SK-N-SH (cell line): ENCODE measurements at regions not wholly inside any gene's neighbourhood (a gene's known extent, or its start where the extent isn't known, plus 50 kb on each side); places are given as distances from the start of the nearest gene placed in this dataset.

Experiments used
- EP300 ChIP-seq, 2 experiments: IDR thresholded peaks; 2 replicates each; pipeline versions ENCODE4 v1.4.0 to v1.6.1; 2012; ENCODE audit warnings: borderline replicate concordance in 1 of 2, low read depth in 1 of 2, low read length in 1 of 2
- EZH2phosphoT487 ChIP-seq: fragments of 200-600 bp; sonication (generic); IDR thresholded peaks from 2 replicates; pipeline ENCODE4 v1.6.1; 2017; ENCODE audit warnings: low read depth, mixed run types, mild to moderate bottlenecking, antibody characterized with exemption, moderate library complexity, borderline replicate concordance
- FOXJ3 ChIP-seq: sonication (generic); formaldehyde crosslinking; IDR thresholded peaks from 2 replicates; pipeline ENCODE4 v1.5.1; 2020; ENCODE audit warnings: mild to moderate bottlenecking, missing genetic modification reagents
- FOXM1 ChIP-seq: IDR thresholded peaks from 2 replicates; pipeline ENCODE4 v1.4.0; 2012; ENCODE audit warnings: low read depth, mild to moderate bottlenecking
- MEF2A ChIP-seq: IDR thresholded peaks from 2 replicates; pipeline ENCODE4 v1.4.0; 2012; ENCODE audit warnings: low read depth, borderline replicate concordance
- MXI1 ChIP-seq: IDR thresholded peaks from 2 replicates; pipeline ENCODE4 v1.6.1; 2012; ENCODE audit warnings: mild to moderate bottlenecking, low read depth, low read length, improper control_type of control experiment
- POLR2AphosphoS5 ChIP-seq: IDR thresholded peaks from 2 replicates; pipeline ENCODE4 v1.6.1; 2012; ENCODE audit warnings: low read depth, low read length
- RAD21 ChIP-seq: IDR thresholded peaks from 2 replicates; pipeline ENCODE4 v1.6.1; 2012; ENCODE audit warnings: mild to moderate bottlenecking, low read length
- RFX5 ChIP-seq: IDR thresholded peaks from 2 replicates; pipeline ENCODE4 v1.6.1; 2012; ENCODE audit warnings: mild to moderate bottlenecking, improper control_type of control experiment, low read length
- TEAD4 ChIP-seq: IDR thresholded peaks from 2 replicates; pipeline ENCODE4 v1.4.0; 2012; ENCODE audit warnings: mild to moderate bottlenecking, borderline replicate concordance; ENCODE audit not compliant: insufficient read depth
- TF ChIP-seq, protein P1 (sequence below): IDR thresholded peaks from 2 replicates; pipeline ENCODE4; 2012
- TF ChIP-seq, protein P2 (sequence below): fragments of 200-600 bp; sonication (generic); IDR thresholded peaks from 2 replicates; pipeline ENCODE4 v1.6.1; 2017; ENCODE audit warnings: antibody characterized with exemption, mild to moderate bottlenecking, moderate library complexity
- TF ChIP-seq, protein P3 (sequence below): IDR thresholded peaks from 2 replicates; pipeline ENCODE4 v1.4.0; 2012; ENCODE audit warnings: low read depth, borderline replicate concordance
- TF ChIP-seq, protein P4 (sequence below): fragments of 150-350 bp; IDR thresholded peaks from 2 replicates; pipeline ENCODE4 v1.6.1; 2017; ENCODE audit warnings: antibody characterized with exemption, low read length, low read depth, borderline replicate concordance

GRCh38 chr4:45302828-45303227 lies 576.5 kb upstream of the GNPDA2 start:
- TF ChIP-seq, protein P1, sequence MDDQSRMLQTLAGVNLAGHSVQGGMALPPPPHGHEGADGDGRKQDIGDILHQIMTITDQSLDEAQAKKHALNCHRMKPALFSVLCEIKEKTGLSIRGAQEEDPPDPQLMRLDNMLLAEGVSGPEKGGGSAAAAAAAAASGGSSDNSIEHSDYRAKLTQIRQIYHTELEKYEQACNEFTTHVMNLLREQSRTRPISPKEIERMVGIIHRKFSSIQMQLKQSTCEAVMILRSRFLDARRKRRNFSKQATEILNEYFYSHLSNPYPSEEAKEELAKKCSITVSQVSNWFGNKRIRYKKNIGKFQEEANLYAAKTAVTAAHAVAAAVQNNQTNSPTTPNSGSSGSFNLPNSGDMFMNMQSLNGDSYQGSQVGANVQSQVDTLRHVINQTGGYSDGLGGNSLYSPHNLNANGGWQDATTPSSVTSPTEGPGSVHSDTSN: no peak
- TF ChIP-seq, protein P2, sequence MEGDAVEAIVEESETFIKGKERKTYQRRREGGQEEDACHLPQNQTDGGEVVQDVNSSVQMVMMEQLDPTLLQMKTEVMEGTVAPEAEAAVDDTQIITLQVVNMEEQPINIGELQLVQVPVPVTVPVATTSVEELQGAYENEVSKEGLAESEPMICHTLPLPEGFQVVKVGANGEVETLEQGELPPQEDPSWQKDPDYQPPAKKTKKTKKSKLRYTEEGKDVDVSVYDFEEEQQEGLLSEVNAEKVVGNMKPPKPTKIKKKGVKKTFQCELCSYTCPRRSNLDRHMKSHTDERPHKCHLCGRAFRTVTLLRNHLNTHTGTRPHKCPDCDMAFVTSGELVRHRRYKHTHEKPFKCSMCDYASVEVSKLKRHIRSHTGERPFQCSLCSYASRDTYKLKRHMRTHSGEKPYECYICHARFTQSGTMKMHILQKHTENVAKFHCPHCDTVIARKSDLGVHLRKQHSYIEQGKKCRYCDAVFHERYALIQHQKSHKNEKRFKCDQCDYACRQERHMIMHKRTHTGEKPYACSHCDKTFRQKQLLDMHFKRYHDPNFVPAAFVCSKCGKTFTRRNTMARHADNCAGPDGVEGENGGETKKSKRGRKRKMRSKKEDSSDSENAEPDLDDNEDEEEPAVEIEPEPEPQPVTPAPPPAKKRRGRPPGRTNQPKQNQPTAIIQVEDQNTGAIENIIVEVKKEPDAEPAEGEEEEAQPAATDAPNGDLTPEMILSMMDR: no peak
- TF ChIP-seq FOXM1 (no peak), RAD21 (no peak), EP300 (IDR thresholded peaks at IDR 0.05; ENCODE audit: borderline replicate concordance in 1 of 2, low read depth in 1 of 2, low read length in 1 of 2) (no peak), RFX5 (no peak), MXI1 (no peak), MEF2A (no peak), FOXJ3 (CRISPR knock-in tag) (no peak), POLR2AphosphoS5 (no peak), EZH2phosphoT487 (no peak), TEAD4 (no peak)
- TF ChIP-seq, protein P3, sequence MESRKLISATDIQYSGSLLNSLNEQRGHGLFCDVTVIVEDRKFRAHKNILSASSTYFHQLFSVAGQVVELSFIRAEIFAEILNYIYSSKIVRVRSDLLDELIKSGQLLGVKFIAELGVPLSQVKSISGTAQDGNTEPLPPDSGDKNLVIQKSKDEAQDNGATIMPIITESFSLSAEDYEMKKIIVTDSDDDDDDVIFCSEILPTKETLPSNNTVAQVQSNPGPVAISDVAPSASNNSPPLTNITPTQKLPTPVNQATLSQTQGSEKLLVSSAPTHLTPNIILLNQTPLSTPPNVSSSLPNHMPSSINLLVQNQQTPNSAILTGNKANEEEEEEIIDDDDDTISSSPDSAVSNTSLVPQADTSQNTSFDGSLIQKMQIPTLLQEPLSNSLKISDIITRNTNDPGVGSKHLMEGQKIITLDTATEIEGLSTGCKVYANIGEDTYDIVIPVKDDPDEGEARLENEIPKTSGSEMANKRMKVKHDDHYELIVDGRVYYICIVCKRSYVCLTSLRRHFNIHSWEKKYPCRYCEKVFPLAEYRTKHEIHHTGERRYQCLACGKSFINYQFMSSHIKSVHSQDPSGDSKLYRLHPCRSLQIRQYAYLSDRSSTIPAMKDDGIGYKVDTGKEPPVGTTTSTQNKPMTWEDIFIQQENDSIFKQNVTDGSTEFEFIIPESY: no peak
- TF ChIP-seq, protein P4, sequence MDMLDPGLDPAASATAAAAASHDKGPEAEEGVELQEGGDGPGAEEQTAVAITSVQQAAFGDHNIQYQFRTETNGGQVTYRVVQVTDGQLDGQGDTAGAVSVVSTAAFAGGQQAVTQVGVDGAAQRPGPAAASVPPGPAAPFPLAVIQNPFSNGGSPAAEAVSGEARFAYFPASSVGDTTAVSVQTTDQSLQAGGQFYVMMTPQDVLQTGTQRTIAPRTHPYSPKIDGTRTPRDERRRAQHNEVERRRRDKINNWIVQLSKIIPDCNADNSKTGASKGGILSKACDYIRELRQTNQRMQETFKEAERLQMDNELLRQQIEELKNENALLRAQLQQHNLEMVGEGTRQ: no peak
